Stomach (tissue), 4 donors: ENCODE measurements at regions not wholly inside any gene's neighbourhood (a gene's known extent, or its start where the extent isn't known, plus 50 kb on each side); places are given as distances from the start of the nearest gene placed in this dataset.

Source experiments
- CTCF ChIP-seq, 7 experiments: fragments of 450-650 bp in 4 of 7; fragments of 200-600 bp in 3 of 7; sonication (generic) in 3 of 7; IDR thresholded peaks; one replicate each; pipeline ENCODE4 v1.5.1; 2016 to 2019; ENCODE audit warnings: antibody characterized with exemption in 7 of 7, control low read depth in 2 of 7, mild to moderate bottlenecking in 1 of 7
- EP300 ChIP-seq: sonication (generic); formaldehyde crosslinking; IDR thresholded peaks from one replicate; pipeline ENCODE4 v1.6.1; 2017; ENCODE audit warnings: antibody characterized with exemption
- POLR2A ChIP-seq, 4 donors: fragments of 450-650 bp; IDR thresholded peaks; one replicate each; pipeline ENCODE4 v1.6.1; 2016; ENCODE audit warnings: antibody characterized with exemption in 4 of 4, control low read depth in 2 of 4, mild to moderate bottlenecking in 1 of 4, moderate library complexity in 1 of 4
- POLR2AphosphoS5 ChIP-seq, 3 donors: sonication (generic); formaldehyde crosslinking; IDR thresholded peaks; one replicate each; pipeline ENCODE4 v1.6.1; 2016; ENCODE audit warnings: antibody characterized with exemption in 3 of 3

DNA sequence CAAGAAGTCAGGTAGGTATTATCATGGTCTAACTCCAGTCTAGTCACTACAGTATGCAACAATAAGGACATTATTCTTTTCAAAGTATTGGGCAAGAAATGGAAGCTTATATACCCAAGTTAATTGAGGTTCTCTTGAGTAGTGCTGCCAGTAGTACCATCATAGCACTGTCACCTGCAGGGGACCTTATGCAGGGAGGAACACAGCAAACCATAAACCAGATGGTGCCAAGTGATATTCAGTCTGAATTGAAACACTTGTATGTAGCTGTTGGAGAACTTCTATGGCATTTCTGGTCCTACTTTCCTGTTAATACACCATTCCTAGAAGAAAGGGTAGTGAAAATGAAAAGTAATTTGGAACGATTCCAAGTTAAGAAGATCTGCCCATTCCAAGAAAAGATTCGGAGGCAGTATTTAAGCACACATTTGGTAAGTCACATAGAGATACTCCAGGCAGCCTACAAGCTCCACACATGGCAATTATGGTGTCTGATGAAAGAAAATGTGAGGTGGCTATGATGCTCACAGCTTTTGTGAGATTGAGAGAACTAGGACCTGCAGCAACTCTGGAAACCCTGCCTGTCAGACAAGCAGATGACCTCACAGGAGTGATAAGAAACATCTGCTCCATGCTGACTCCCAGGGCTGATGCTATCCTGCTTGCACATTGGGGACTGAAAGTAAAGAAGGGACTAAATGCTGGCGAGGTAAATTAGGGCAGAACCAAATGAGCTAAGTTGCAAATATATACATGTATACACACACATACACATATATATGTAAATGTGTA lies 174.7 kb downstream of the MC4R start:
- TF ChIP-seq EP300 (no peak), POLR2A (IDR thresholded peaks at IDR 0.05) (no peak), CTCF (IDR thresholded peaks at IDR 0.05) (no peak), POLR2AphosphoS5 (IDR thresholded peaks at IDR 0.05) (no peak)
